ENCODE measurements at regions not wholly inside any gene's neighbourhood (a gene's known extent, or its start where the extent isn't known, plus 50 kb on each side); places are given as distances from the start of the nearest gene placed in this dataset.

DNA sequence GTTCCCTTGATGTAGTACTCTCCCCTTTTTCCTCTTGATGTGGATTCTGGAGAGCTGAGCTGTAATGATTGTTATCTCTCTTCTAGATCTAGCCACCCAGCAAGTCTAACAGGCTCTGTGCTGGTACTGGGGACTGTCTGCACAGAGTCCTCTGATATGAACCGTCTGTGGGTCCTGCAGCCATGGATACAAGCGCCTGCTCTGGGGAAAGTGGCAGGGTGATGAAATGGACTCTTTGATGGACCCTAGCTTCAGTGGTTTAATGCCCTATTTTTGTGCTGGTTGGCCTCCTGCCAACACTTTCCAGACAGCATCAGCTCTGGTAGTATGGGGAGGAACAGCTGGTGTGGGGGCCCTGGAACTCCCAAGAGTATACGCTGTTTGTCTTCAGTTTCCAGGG, 216.3 kb downstream of the ADGRG6 start:
- Mint-ChIP-seq H3K9me3 (peaks cover 2 to 10% (median 5%) of the 10 kb centered on the region in 7 donors), H3K4me3 (no peak overlapping the region), H3K27ac (no peak overlapping the region), H3K36me3 (no peaks in the 10 kb centered on the region), H3K4me1 (no peaks in the 10 kb centered on the region), H3K27me3 (ENCODE audit: low read depth in 3 of 3) (peaks cover 0 to 1% (median 0%) of the 10 kb centered on the region in 3 donors)
- Histone ChIP-seq H3K4me3 (replicated peaks in 1 of 3; ENCODE audit: low read depth in 2 of 3, low read length in 3 of 3) (no peak overlapping the region), H3K27me3 (ENCODE audit: control insufficient read depth in 2 of 2, insufficient read depth in 2 of 2, low read length in 2 of 2) (no peaks in the 10 kb centered on the region), H3K79me2 (ENCODE audit: insufficient read depth, low read length) (no peaks in the 10 kb centered on the region), H3K36me3 (replicated peaks in 1 of 2; ENCODE audit: control insufficient read depth in 1 of 2, insufficient read depth in 2 of 2, low read length in 2 of 2) (no peaks in the 10 kb centered on the region), H3K9ac (ENCODE audit: insufficient read depth, low read length, poor library complexity, severe bottlenecking) (no peak overlapping the region), H2AFZ (ENCODE audit: insufficient read depth, low read depth, low read length, poor library complexity, severe bottlenecking) (no peak overlapping the region), H3K9me3 (replicated peaks in 1 of 2; ENCODE audit: control insufficient read depth in 1 of 2, insufficient read depth in 1 of 2, low read length in 2 of 2) (peaks cover 0 to 14% of the 10 kb centered on the region in 2 donors), H4K20me1 (ENCODE audit: insufficient read depth, low read length) (no peaks in the 10 kb centered on the region), H3K4me2 (replicated peaks; ENCODE audit: extremely low read depth, low read length, poor library complexity, severe bottlenecking) (no peak overlapping the region), H3K4me1 (ENCODE audit: control insufficient read depth in 1 of 2, insufficient read depth in 2 of 2, low read length in 2 of 2) (no peaks in the 10 kb centered on the region), H3K27ac (ENCODE audit: low read depth in 1 of 2, low read length in 2 of 2) (no peak overlapping the region)
- WGBS (ENCODE audit: insufficient coverage), result 100% methylated on average over 1 of the region's 3 CpGs
- DNase-seq, result no peak
- TF ChIP-seq, protein P1, sequence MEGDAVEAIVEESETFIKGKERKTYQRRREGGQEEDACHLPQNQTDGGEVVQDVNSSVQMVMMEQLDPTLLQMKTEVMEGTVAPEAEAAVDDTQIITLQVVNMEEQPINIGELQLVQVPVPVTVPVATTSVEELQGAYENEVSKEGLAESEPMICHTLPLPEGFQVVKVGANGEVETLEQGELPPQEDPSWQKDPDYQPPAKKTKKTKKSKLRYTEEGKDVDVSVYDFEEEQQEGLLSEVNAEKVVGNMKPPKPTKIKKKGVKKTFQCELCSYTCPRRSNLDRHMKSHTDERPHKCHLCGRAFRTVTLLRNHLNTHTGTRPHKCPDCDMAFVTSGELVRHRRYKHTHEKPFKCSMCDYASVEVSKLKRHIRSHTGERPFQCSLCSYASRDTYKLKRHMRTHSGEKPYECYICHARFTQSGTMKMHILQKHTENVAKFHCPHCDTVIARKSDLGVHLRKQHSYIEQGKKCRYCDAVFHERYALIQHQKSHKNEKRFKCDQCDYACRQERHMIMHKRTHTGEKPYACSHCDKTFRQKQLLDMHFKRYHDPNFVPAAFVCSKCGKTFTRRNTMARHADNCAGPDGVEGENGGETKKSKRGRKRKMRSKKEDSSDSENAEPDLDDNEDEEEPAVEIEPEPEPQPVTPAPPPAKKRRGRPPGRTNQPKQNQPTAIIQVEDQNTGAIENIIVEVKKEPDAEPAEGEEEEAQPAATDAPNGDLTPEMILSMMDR (IDR thresholded peaks at IDR 0.05), result no peak
- intact Hi-C loops (cut with micrococcal nuclease), result no loop called here

DNA sequence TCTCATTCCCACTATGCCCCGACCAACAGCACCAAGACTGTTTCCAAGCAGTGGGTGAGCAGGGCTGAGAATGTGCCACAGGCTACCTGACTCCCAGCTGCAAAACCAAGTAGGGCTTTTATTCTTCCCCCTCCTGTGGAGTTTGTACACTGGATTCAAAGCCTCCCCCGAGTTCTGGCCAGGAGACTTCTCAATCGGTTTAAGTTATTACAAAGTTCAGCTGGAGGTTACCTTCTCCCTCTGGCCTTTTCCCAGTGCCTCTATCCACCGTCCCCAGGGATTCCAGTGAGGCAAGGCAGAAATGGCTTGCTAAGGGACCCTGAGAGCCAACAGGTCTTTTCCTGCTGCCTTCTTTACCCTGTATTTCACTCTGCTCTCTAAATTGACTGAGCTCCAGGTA, 217.0 kb downstream of the ADGRG6 start:
- Histone ChIP-seq H3K4me2 (replicated peaks; ENCODE audit: extremely low read depth, low read length, poor library complexity, severe bottlenecking) (no peak overlapping the region), H3K27me3 (ENCODE audit: control insufficient read depth in 2 of 2, insufficient read depth in 2 of 2, low read length in 2 of 2) (no peaks in the 10 kb centered on the region), H3K4me1 (ENCODE audit: control insufficient read depth in 1 of 2, insufficient read depth in 2 of 2, low read length in 2 of 2) (no peaks in the 10 kb centered on the region), H3K79me2 (ENCODE audit: insufficient read depth, low read length) (no peaks in the 10 kb centered on the region), H3K4me3 (replicated peaks in 1 of 3; ENCODE audit: low read depth in 2 of 3, low read length in 3 of 3) (no peak overlapping the region), H2AFZ (ENCODE audit: insufficient read depth, low read depth, low read length, poor library complexity, severe bottlenecking) (no peak overlapping the region), H3K9me3 (replicated peaks in 1 of 2; ENCODE audit: control insufficient read depth in 1 of 2, insufficient read depth in 1 of 2, low read length in 2 of 2) (peaks cover 0 to 14% of the 10 kb centered on the region in 2 donors), H3K36me3 (replicated peaks in 1 of 2; ENCODE audit: control insufficient read depth in 1 of 2, insufficient read depth in 2 of 2, low read length in 2 of 2) (no peaks in the 10 kb centered on the region), H3K27ac (ENCODE audit: low read depth in 1 of 2, low read length in 2 of 2) (no peak overlapping the region), H3K9ac (ENCODE audit: insufficient read depth, low read length, poor library complexity, severe bottlenecking) (no peak overlapping the region), H4K20me1 (ENCODE audit: insufficient read depth, low read length) (no peaks in the 10 kb centered on the region)
- intact Hi-C loops (cut with micrococcal nuclease), result no loop called here
- Mint-ChIP-seq H3K27ac (no peak overlapping the region), H3K4me3 (no peak overlapping the region), H3K4me1 (no peaks in the 10 kb centered on the region), H3K9me3 (peaks cover 2 to 10% (median 5%) of the 10 kb centered on the region in 7 donors), H3K36me3 (no peaks in the 10 kb centered on the region), H3K27me3 (ENCODE audit: low read depth in 3 of 3) (peaks cover 0 to 1% (median 0%) of the 10 kb centered on the region in 3 donors)
- TF ChIP-seq, protein P1 (IDR thresholded peaks at IDR 0.05), result no peak
- WGBS (ENCODE audit: insufficient coverage), result 78% methylated on average over 4 of the region's 4 CpGs
- no peak for DNase-seq

All from CD14-positive monocyte (primary cell).